GM21447 (cell line): ENCODE measurements at regions not wholly inside any gene's neighbourhood (a gene's known extent, or its start where the extent isn't known, plus 50 kb on each side); places are given as distances from the start of the nearest gene placed in this dataset.

Experiments used
- ATAC-seq: cut with Tn5 transposase; IDR thresholded peaks from one replicate; pipeline ENCODE4 v1.9.1; 2021; ENCODE audit not compliant: unreplicated experiment

- no peak for ATAC-seq
These were observed 88.6 kb upstream of the HAAO start for GRCh38 chr2:42880738-42881690.

GRCh38 chr2:42879913-42880737 is 87.7 kb upstream of the HAAO start:
- no peak for ATAC-seq

GRCh38 chr2:42879121-42879705 is 86.8 kb upstream of the HAAO start:
- ATAC-seq = no peak

- peak; percentile 82 for ATAC-seq
These were observed 86.2 kb upstream of the HAAO start for GRCh38 chr2:42878581-42878980.

DNA sequence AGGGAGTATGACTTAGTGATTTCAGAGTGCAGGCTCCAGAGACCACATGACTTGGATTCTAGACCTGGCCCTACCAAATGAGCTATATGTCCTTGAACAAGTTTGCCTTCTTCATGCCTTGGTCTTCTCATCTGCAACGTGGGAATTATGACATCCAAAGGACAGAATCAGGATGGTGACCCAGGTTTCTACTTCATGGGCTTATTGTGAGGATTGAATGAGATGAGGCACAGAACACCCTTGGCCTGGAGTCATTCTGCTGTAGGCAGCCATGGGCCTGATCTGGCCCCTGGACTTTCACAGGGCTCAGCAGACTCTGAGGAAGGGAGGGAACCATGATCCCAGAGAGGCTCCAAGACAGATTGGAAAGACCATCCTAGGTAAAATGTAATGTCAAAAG is 85.6 kb upstream of the HAAO start:
- no peak for ATAC-seq

DNA sequence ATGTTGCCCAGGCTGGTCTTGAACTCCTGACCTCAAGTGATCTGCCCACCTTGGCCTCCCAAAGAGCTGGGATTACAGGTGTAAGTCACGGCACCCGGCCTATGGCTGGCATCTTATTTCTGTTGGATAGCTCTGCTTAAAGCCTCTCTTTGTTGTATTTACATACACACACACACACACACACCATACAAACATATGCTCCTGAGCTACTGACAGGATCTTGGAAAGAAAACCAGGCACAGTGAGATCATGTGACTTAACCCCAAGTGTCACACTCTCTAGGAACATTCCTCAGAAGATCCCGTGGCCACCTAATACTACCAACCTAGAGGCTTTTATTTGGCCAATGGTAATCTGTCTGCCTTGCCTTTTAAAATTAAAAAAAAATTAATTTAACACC is 85.1 kb upstream of the HAAO start:
- ATAC-seq = no peak

GRCh38 chr2:42876326-42876751 is 84.0 kb upstream of the HAAO start:
- no peak for ATAC-seq

- ATAC-seq = no peak
These were observed 83.5 kb upstream of the HAAO start for GRCh38 chr2:42875880-42876279.

GRCh38 chr2:42874949-42875801 is 82.8 kb upstream of the HAAO start:
- no peak for ATAC-seq

DNA sequence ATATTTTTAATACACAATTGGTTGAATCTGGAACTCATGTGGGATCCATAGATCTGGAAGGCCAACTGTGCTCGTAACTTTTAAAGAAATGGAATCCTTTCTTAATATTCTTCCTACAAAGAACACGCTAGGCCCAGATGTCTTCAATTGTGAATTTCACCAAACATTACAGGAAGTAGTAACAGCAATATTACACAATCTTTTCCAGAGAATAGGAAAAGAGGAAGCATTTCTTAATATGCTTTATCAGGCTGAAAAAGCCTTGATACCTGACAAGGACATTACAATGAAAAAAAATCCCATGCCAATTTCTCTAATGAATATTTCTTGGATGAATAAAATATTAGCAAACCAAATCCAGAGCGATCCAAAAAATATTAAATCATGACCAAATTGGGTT is 80.3 kb upstream of the HAAO start:
- ATAC-seq = no peak

DNA sequence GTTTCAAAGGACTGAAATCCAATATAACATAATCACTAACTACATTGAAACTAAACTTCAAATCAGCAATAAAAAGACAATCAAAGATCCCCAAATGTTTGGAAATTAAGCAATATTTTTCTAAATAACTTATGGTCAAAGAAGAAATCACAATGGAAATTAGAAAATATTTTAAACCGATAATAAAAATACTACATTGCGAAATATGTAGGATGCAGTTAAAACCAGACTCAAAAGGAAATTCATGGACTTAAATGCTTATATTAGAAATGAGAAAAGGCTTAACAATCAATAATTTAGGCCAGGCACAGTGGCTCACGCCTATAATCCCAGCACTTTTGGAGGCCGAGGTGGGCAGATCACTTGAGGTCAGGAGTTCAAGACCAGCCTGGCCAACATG is 79.0 kb upstream of the HAAO start:
- ATAC-seq = no peak

- ATAC-seq = no peak
These were observed 76.5 kb upstream of the HAAO start for GRCh38 chr2:42868874-42869273.

DNA sequence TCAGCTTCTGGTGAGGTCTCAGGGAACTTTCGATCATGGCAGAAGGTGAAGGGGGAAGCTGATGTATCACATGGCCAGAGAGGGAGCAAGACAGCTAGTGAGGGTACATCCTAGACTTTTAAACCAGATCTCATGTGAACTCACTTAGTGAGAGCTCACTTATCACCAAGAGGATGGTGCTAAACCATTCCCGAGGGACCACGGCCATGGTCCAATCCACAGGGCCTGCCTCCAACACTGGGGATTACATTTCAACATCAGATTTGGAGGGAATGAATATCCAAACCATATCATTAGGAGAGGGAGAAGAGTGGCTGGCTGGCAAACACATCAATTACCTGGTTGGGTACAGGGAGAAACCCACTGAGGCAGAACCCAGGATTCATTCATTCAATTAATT is 75.7 kb upstream of the HAAO start:
- ATAC-seq = no peak

GRCh38 chr2:42867093-42868065 is 75.0 kb upstream of the HAAO start:
- no peak for ATAC-seq

- ATAC-seq = no peak
These were observed 73.8 kb upstream of the HAAO start for GRCh38 chr2:42865884-42866881.

DNA sequence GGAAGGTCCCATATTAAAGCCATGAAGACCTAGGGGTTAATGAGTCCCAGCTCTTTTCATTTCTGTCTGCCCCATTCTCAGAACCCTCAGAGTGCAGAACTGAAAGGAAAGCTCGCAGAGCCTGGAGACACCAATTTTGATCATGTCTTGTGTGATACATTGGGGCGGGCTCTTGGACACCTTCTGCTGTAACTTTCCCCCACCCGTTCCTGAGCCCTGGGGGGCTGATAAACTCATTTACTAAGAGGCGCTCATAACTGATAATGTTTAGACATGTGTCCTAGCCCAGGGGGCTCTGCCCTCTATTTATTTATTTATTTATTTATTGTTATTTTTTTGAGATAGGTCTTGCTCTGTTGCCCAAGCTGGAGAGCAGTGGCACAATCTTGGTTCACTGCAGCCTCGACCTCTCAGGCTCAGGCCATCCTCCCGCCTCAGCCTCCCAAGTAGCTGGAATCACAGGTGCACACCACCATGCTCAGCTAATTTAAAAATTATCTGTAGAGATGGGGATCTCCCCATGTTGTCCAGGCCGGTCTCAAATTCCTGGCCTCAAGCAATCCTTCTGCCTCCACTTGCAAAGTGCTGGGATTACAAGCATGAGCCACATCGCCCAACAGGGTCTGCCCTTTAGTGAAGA is 72.4 kb upstream of the HAAO start:
- no peak for ATAC-seq

DNA sequence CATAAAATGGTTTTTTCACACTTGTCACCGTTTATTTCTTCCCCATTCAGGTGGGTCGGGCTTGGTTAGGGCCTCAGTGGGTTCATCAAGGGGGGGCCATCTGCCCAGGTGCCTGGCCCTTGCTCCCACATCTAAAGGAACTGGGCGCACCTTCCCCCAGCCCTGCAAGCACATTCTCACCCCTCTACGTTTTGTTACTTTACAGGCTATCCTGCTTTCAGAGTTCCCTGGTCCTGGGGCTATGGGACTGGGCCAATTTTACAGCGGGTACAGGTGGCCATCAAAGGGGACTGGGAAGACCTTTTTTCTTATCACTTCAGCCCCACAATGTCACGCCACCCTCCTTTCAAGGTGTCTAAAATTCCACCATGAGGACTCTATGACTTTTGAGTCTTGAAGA is 71.8 kb upstream of the HAAO start:
- ATAC-seq = no peak

GRCh38 chr2:42863751-42864150 is 71.4 kb upstream of the HAAO start:
- ATAC-seq = no peak
